CD1c-positive myeloid dendritic cell (primary cell): ENCODE measurements at regions not wholly inside any gene's neighbourhood (a gene's known extent, or its start where the extent isn't known, plus 50 kb on each side); places are given as distances from the start of the nearest gene placed in this dataset.

Source experiments
- DNase-seq: peaks from one replicate; pipeline ENCODE4 v3.0.0-alpha.2; 2016; ENCODE audit errors: extremely low spot score

- no peak for DNase-seq
Observed at GRCh38 chr3:104734627-104735026, 632.1 kb upstream of the ALCAM start.

- DNase-seq: no peak
Observed at GRCh38 chr3:104735691-104736090, 631.0 kb upstream of the ALCAM start.

- no peak for DNase-seq
Observed at GRCh38 chr3:104738271-104738670, 628.4 kb upstream of the ALCAM start.

- DNase-seq: no peak
Observed at GRCh38 chr3:104740874-104741379, 625.8 kb upstream of the ALCAM start.

- DNase-seq: no peak
Observed at GRCh38 chr3:104742044-104742443, 624.7 kb upstream of the ALCAM start.

GRCh38 chr3:104745313-104745712, 621.4 kb upstream of the ALCAM start:
- no peak for DNase-seq

- no peak for DNase-seq
Observed at GRCh38 chr3:104746056-104746455, 620.7 kb upstream of the ALCAM start.

GRCh38 chr3:104750581-104750980, 616.1 kb upstream of the ALCAM start:
- DNase-seq: no peak

- no peak for DNase-seq
Observed at GRCh38 chr3:104755791-104756190, 610.9 kb upstream of the ALCAM start.

GRCh38 chr3:104763007-104763406, 603.7 kb upstream of the ALCAM start:
- no peak for DNase-seq

GRCh38 chr3:104764496-104764895, 602.2 kb upstream of the ALCAM start:
- DNase-seq: no peak

GRCh38 chr3:104768886-104769285, 597.8 kb upstream of the ALCAM start:
- DNase-seq: no peak

- no peak for DNase-seq
Observed at GRCh38 chr3:104779324-104779723, 587.4 kb upstream of the ALCAM start.

GRCh38 chr3:104781112-104781511, 585.6 kb upstream of the ALCAM start:
- DNase-seq: no peak

GRCh38 chr3:104785947-104786346, 580.8 kb upstream of the ALCAM start:
- no peak for DNase-seq

- no peak for DNase-seq
Observed at GRCh38 chr3:104787306-104787705, 579.4 kb upstream of the ALCAM start.

- DNase-seq: no peak
Observed at GRCh38 chr3:104788807-104789206, 577.9 kb upstream of the ALCAM start.

- no peak for DNase-seq
Observed at GRCh38 chr3:104791331-104791730, 575.4 kb upstream of the ALCAM start.

- no peak for DNase-seq
Observed at GRCh38 chr3:104796556-104796955, 570.2 kb upstream of the ALCAM start.

GRCh38 chr3:104805042-104805441, 561.7 kb upstream of the ALCAM start:
- DNase-seq: no peak

- no peak for DNase-seq
Observed at GRCh38 chr3:104805508-104805907, 561.2 kb upstream of the ALCAM start.

- DNase-seq: no peak
Observed at GRCh38 chr3:104810896-104811295, 555.8 kb upstream of the ALCAM start.

- no peak for DNase-seq
Observed at GRCh38 chr3:104816008-104816407, 550.7 kb upstream of the ALCAM start.

- DNase-seq: no peak
Observed at GRCh38 chr3:104816716-104817115, 550.0 kb upstream of the ALCAM start.

- no peak for DNase-seq
Observed at GRCh38 chr3:104819333-104819732, 547.4 kb upstream of the ALCAM start.
